ENCODE measurements at regions not wholly inside any gene's neighbourhood (a gene's known extent, or its start where the extent isn't known, plus 50 kb on each side); places are given as distances from the start of the nearest gene placed in this dataset.
"Not testable (repeated sequence)": the region's sequence is repeated elsewhere in the genome, so short reads cannot be mapped to it uniquely, and the experiment has no call there.

GRCh38 chr15:79540551-79540950, 108.4 kb downstream of the MINAR1 start:
- DNase-seq = no peak

GRCh38 chr15:79541196-79541595, 109.1 kb downstream of the MINAR1 start:
- no peak for DNase-seq

GRCh38 chr15:79543097-79543496, 111.0 kb downstream of the MINAR1 start:
- no peak for DNase-seq

GRCh38 chr15:79549196-79549595, 117.1 kb downstream of the MINAR1 start:
- no peak for DNase-seq

GRCh38 chr15:79560384-79560783, 128.2 kb downstream of the MINAR1 start:
- no peak for DNase-seq

- DNase-seq = no peak
Measured at GRCh38 chr15:79561982-79562381, 129.8 kb downstream of the MINAR1 start.

- DNase-seq = no peak
Measured at GRCh38 chr15:79562403-79562815, 130.3 kb downstream of the MINAR1 start.

GRCh38 chr15:79562899-79563298, 130.8 kb downstream of the MINAR1 start:
- DNase-seq = no peak

- no peak for DNase-seq
Measured at GRCh38 chr15:79570004-79570403, 137.9 kb downstream of the MINAR1 start.

GRCh38 chr15:79572691-79573404, 140.7 kb downstream of the MINAR1 start:
- DNase-seq = no peak

- DNase-seq = not testable (repeated sequence)
Measured at GRCh38 chr15:79574431-79575273, 142.5 kb downstream of the MINAR1 start.

- DNase-seq = no peak
Measured at GRCh38 chr15:79582650-79583049, 150.5 kb downstream of the MINAR1 start.

- DNase-seq = no peak
Measured at GRCh38 chr15:79592126-79592525, 160.0 kb downstream of the MINAR1 start.

GRCh38 chr15:79593119-79593869, 161.2 kb downstream of the MINAR1 start:
- DNase-seq = no peak

- no peak for DNase-seq
Measured at GRCh38 chr15:79595306-79595705, 163.2 kb downstream of the MINAR1 start.

- peak; percentile 41 for DNase-seq
Measured at GRCh38 chr15:79595995-79596622, 164.0 kb downstream of the MINAR1 start.

- no peak for DNase-seq
Measured at GRCh38 chr15:79598639-79599038, 166.5 kb downstream of the MINAR1 start.

GRCh38 chr15:79601405-79602086, 169.4 kb downstream of the MINAR1 start:
- no peak for DNase-seq

- DNase-seq = no peak
Measured at GRCh38 chr15:79602180-79602579, 170.0 kb downstream of the MINAR1 start.

- no peak for DNase-seq
Measured at GRCh38 chr15:79602731-79603130, 170.6 kb downstream of the MINAR1 start.

- no peak for DNase-seq
Measured at GRCh38 chr15:79606831-79607355, 174.8 kb downstream of the MINAR1 start.

All from CD4-positive, alpha-beta T cell treated with Interleukin-10 for 1 hour (primary cell).